H1 (cell line): ENCODE measurements at regions not wholly inside any gene's neighbourhood (a gene's known extent, or its start where the extent isn't known, plus 50 kb on each side); places are given as distances from the start of the nearest gene placed in this dataset.

Experiments
- CTCF ChIA-PET: fragments of 300-600 bp; sonication (Branson Sonifier 250); formaldehyde crosslinking; loops from one replicate; lab custom pipeline; 2021; ENCODE audit not compliant: partially characterized antibody; lab: Charles Lee
- POLR2A ChIA-PET: fragments of 300-600 bp; sonication (Branson Sonifier 250); formaldehyde crosslinking; loops from one replicate; lab custom pipeline; 2021; ENCODE audit warnings: inconsistent platforms; ENCODE audit not compliant: partially characterized antibody; lab: Charles Lee
- DNase-seq, 2 experiments: peaks; one replicate each; pipeline versions ENCODE4 v3.0.0 to v3.0.0-alpha.2; 2010 to 2022; ENCODE audit warnings: low spot score in 2 of 2, low read depth in 1 of 2, mixed read lengths in 1 of 2
- FAIRE-seq: peaks from 2 replicates; lab custom pipeline; 2011; peaks lifted over from hg19 to GRCh38; lab: Jason Lieb, UNC
- H2AFZ ChIP-seq: 2 replicates; pipeline ENCODE4 v1.8.1; 2012; ENCODE audit warnings: low read length, inconsistent platforms
- H2AK5ac ChIP-seq: 2 replicates; pipeline ENCODE4 v1.6.1; 2013; ENCODE audit warnings: low read depth, low read length
- H2BK120ac ChIP-seq: replicated peaks from 2 replicates; pipeline ENCODE3; 2013; ENCODE audit warnings: low read depth, low read length, inconsistent platforms
- H2BK12ac ChIP-seq: 2 replicates; pipeline ENCODE4 v1.6.1; 2013; ENCODE audit warnings: low read depth, low read length
- H2BK15ac ChIP-seq: 2 replicates; pipeline ENCODE4 v1.6.1; 2013; ENCODE audit warnings: low read length
- H2BK20ac ChIP-seq: 2 replicates; pipeline ENCODE4 v1.6.1; 2013; ENCODE audit warnings: low read length
- H2BK5ac ChIP-seq: 2 replicates; pipeline ENCODE4 v1.6.1; 2013; ENCODE audit warnings: low read depth, low read length
- H3K14ac ChIP-seq: 2 replicates; pipeline ENCODE4 v1.6.1; 2013; ENCODE audit warnings: inconsistent platforms; ENCODE audit not compliant: insufficient read length
- H3K18ac ChIP-seq: 2 replicates; pipeline ENCODE4 v1.6.1; 2013; ENCODE audit warnings: low read length; ENCODE audit errors: extremely low read depth
- H3K23ac ChIP-seq: 2 replicates; pipeline ENCODE4 v1.6.1; 2013; ENCODE audit warnings: inconsistent platforms; ENCODE audit not compliant: insufficient read length
- H3K23me2 ChIP-seq: 2 replicates; pipeline ENCODE4 v1.6.1; 2013; ENCODE audit warnings: low read depth, low read length
- H3K27ac ChIP-seq: 2 replicates; pipeline ENCODE4 v1.6.1; 2011; ENCODE audit warnings: low read depth, low read length, inconsistent platforms
- H3K27me3 ChIP-seq, 4 experiments: replicated peaks in 1 of 4; 1 replicate in 1 of 4; 2 replicates in 3 of 4; pipeline versions ENCODE4 v1.6.1 to v1.8.1; 2011 to 2013; ENCODE audit warnings: low read length in 3 of 4, mild to moderate bottlenecking in 3 of 4, inconsistent platforms in 2 of 4, mixed read lengths in 2 of 4, moderate library complexity in 1 of 4; ENCODE audit not compliant: control insufficient read depth in 3 of 4, insufficient read depth in 3 of 4; ENCODE audit errors: extremely low read depth in 1 of 4
- H3K36me3 ChIP-seq, 4 experiments: 2 replicates each; pipeline versions ENCODE4 v1.6.1 to v1.8.1; 2011 to 2013; ENCODE audit warnings: mild to moderate bottlenecking in 4 of 4, low read length in 3 of 4, moderate library complexity in 2 of 4, control low read depth in 1 of 4, inconsistent platforms in 1 of 4; ENCODE audit not compliant: insufficient read depth in 4 of 4, control insufficient read depth in 2 of 4
- H3K4ac ChIP-seq: replicated peaks from 2 replicates; pipeline ENCODE3; 2013; ENCODE audit warnings: low read length, low read depth, mixed read lengths, inconsistent platforms; ENCODE audit not compliant: insufficient read length
- H3K4me1 ChIP-seq, 4 experiments: replicated peaks in 1 of 4; 1 replicate in 1 of 4; 2 replicates in 3 of 4; pipeline versions ENCODE4 v1.6.1 to v1.8.1; 2011 to 2013; ENCODE audit warnings: low read length in 3 of 4, inconsistent platforms in 2 of 4, mixed read lengths in 1 of 4; ENCODE audit not compliant: insufficient read depth in 4 of 4, control insufficient read depth in 3 of 4
- H3K4me2 ChIP-seq, 2 experiments: 2 replicates each; pipeline versions ENCODE4 v1.6.1 to v1.8.1; 2011 to 2013; ENCODE audit warnings: low read depth in 2 of 2, low read length in 2 of 2, control low read depth in 1 of 2, inconsistent platforms in 1 of 2, mild to moderate bottlenecking in 1 of 2; ENCODE audit not compliant: insufficient read depth in 1 of 2
- H3K4me3 ChIP-seq, 4 experiments: fragments of 200-600, 300-600 bp in 1 of 4; sonication (generic), shearing (Covaris generic), sonication (Bioruptor Twin) in 1 of 4; 2 replicates each; pipeline versions ENCODE4 v1.5.1 to v1.8.1; 2011 to 2016; ENCODE audit warnings: low read length in 4 of 4, low read depth in 3 of 4, control low read depth in 2 of 4, inconsistent platforms in 2 of 4, mild to moderate bottlenecking in 2 of 4, mixed read lengths in 1 of 4, moderate library complexity in 1 of 4; ENCODE audit not compliant: insufficient read depth in 2 of 4; ENCODE audit errors: extremely low read depth in 1 of 4
- H3K56ac ChIP-seq: replicated peaks from 2 replicates; pipeline ENCODE3; 2013; ENCODE audit warnings: low read depth, mild to moderate bottlenecking, mixed read lengths, low read length, inconsistent platforms; ENCODE audit not compliant: insufficient read length
- H3K79me1 ChIP-seq: 2 replicates; pipeline ENCODE4 v1.6.1; 2013; ENCODE audit warnings: low read depth, low read length, control low read depth
- H3K79me2 ChIP-seq, 2 experiments: 2 replicates each; pipeline versions ENCODE4 v1.6.1 to v1.8.1; 2012 to 2013; ENCODE audit warnings: low read length in 2 of 2, mild to moderate bottlenecking in 2 of 2, inconsistent platforms in 1 of 2; ENCODE audit not compliant: insufficient read depth in 2 of 2, control insufficient read depth in 1 of 2
- H3K9ac ChIP-seq, 4 experiments: replicated peaks in 1 of 4; 1 replicate in 1 of 4; 2 replicates in 3 of 4; pipeline versions ENCODE4 v1.6.1 to v1.8.1; 2011 to 2013; ENCODE audit warnings: low read depth in 3 of 4, low read length in 3 of 4, control low read depth in 2 of 4, mild to moderate bottlenecking in 2 of 4, moderate library complexity in 2 of 4, inconsistent platforms in 1 of 4; ENCODE audit errors: extremely low read depth in 1 of 4
- H3K9me3 ChIP-seq, 2 experiments: 2 replicates each; pipeline versions ENCODE4 v1.6.1 to v1.8.1; 2012 to 2013; ENCODE audit warnings: mild to moderate bottlenecking in 2 of 2, moderate library complexity in 2 of 2, control low read depth in 1 of 2, inconsistent platforms in 1 of 2, low read depth in 1 of 2, low read length in 1 of 2, mixed read lengths in 1 of 2; ENCODE audit not compliant: insufficient read depth in 2 of 2
- H4K20me1 ChIP-seq, 2 experiments: replicated peaks in 1 of 2; 2 replicates each; pipeline versions ENCODE3 to v1.8.1; 2011 to 2013; ENCODE audit warnings: inconsistent platforms in 2 of 2, low read length in 2 of 2, mild to moderate bottlenecking in 1 of 2; ENCODE audit not compliant: insufficient read depth in 2 of 2, control insufficient read depth in 1 of 2
- H4K5ac ChIP-seq: 2 replicates; pipeline ENCODE4 v1.6.1; 2013; ENCODE audit warnings: low read length, low read depth, mixed read lengths, inconsistent platforms; ENCODE audit not compliant: insufficient read length
- H4K8ac ChIP-seq: 2 replicates; pipeline ENCODE4 v1.8.0; 2013; ENCODE audit warnings: mild to moderate bottlenecking, moderate library complexity, low read length, inconsistent platforms; ENCODE audit not compliant: insufficient read depth; ENCODE audit errors: extremely low read depth
- H4K91ac ChIP-seq: replicated peaks from 2 replicates; pipeline ENCODE3; 2013; ENCODE audit warnings: low read length, mixed read lengths, inconsistent platforms; ENCODE audit not compliant: insufficient read length
- CHD1 ChIP-seq: IDR thresholded peaks from 2 replicates; pipeline ENCODE4 v1.6.1; 2012; ENCODE audit warnings: low read depth, low read length, improper control_type of control experiment
- CTBP2 ChIP-seq: IDR thresholded peaks from 2 replicates; pipeline ENCODE4 v1.7.0; 2011; ENCODE audit warnings: borderline replicate concordance, mild to moderate bottlenecking, moderate library complexity, mixed read lengths, low read length; ENCODE audit not compliant: insufficient read depth, insufficient read length
- EZH2 ChIP-seq: fragments of 200-600 bp; sonication (generic); IDR thresholded peaks from 2 replicates; pipeline ENCODE4 v1.7.1; 2012; ENCODE audit warnings: low read depth, mild to moderate bottlenecking, moderate library complexity, low read length, inconsistent platforms; ENCODE audit not compliant: severe bottlenecking
- JUND ChIP-seq: IDR thresholded peaks from 2 replicates; pipeline ENCODE4 v1.6.1; 2011; ENCODE audit warnings: mild to moderate bottlenecking, improper control_type of control experiment, low read length
- MAFK ChIP-seq: IDR thresholded peaks from 2 replicates; pipeline ENCODE4 v1.6.1; 2012; ENCODE audit warnings: low read depth, mild to moderate bottlenecking, improper control_type of control experiment, low read length
- NANOG ChIP-seq: IDR thresholded peaks from 2 replicates; pipeline ENCODE4 v1.6.1; 2011; ENCODE audit warnings: low read length, low read depth, mild to moderate bottlenecking, inconsistent platforms; ENCODE audit not compliant: insufficient read depth, poor library complexity, severe bottlenecking
- POU5F1 ChIP-seq: IDR thresholded peaks from 2 replicates; pipeline ENCODE4 v1.6.1; 2011; ENCODE audit warnings: low read depth, mild to moderate bottlenecking, low read length, moderate library complexity
- RBBP5 ChIP-seq: IDR thresholded peaks from 2 replicates; pipeline ENCODE4 v1.7.1; 2012; ENCODE audit warnings: low read depth, mild to moderate bottlenecking, inconsistent platforms, low read length, moderate library complexity, borderline replicate concordance
- RFX5 ChIP-seq: IDR thresholded peaks from 2 replicates; pipeline ENCODE4 v1.6.1; 2011; ENCODE audit warnings: low read depth, low read length, improper control_type of control experiment, borderline replicate concordance
- SP4 ChIP-seq: IDR thresholded peaks from 2 replicates; pipeline ENCODE4 v1.6.1; 2012; ENCODE audit warnings: low read length, inconsistent platforms
- TAF7 ChIP-seq: optimal IDR thresholded peaks from 2 replicates; pipeline ENCODE3; 2011; ENCODE audit warnings: low read depth, mild to moderate bottlenecking, inconsistent platforms, low read length, moderate library complexity, borderline replicate concordance
- TCF12 ChIP-seq: IDR thresholded peaks from 2 replicates; pipeline ENCODE4 v1.6.1; 2011; ENCODE audit warnings: low read depth, mild to moderate bottlenecking, low read length
- YY1 ChIP-seq: IDR thresholded peaks from 2 replicates; pipeline ENCODE4 v1.6.1; 2011; ENCODE audit warnings: low read depth, mild to moderate bottlenecking, low read length
- WGBS, 2 experiments: shearing (Covaris generic) in 1 of 2; methylation state at CpG; one replicate each; pipeline versions ENCODE4 v1.1.6 to v1.1.7; 2013 to 2015; ENCODE audit warnings: low lambda C conversion rate in 2 of 2, mixed read lengths in 2 of 2, inconsistent platforms in 1 of 2, low coverage in 1 of 2, missing lambda C conversion rate in 1 of 2; ENCODE audit not compliant: insufficient replicate concordance in 2 of 2, insufficient coverage in 1 of 2, insufficient read length in 1 of 2; ENCODE audit errors: extremely low coverage in 1 of 2, missing lambda C conversion rate in 1 of 2; 5-methylcytosine and 5-hydroxymethylcytosine counted together

DNA sequence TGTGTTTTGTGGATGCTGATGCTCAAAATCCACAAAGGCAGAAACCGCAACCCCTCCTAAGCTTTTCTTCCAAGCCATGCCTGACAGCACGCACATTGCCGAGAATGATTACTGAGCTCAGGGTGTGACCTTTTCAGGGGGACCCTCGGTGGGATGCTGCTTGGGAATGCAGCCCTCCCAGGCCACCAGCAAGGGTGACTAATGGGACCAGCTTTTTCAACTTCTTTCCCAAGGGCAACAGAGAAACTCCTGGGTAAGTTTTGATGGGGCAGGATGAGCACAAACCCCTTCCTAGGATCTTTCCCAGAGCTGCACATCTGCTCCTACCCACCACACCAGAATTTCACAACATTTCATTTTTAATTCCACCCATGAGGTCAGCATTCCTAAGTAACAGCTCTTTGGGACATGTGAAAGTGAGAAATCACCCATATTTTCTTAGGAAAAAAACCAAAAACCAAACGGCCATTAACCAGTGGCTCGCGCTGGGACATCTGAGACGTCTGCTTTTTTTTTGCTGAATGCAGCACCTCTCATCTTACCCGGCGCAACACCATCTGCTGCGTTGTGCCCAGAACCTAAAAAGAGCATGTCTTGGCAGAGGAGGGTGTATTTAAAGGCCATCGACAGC, 119.0 kb downstream of the ARL4C start:
- Histone ChIP-seq H3K18ac (peak overlapping the region; percentile 79), H3K9ac (0 out of 7 replicates have a peak overlapping the region, but pooled peaks of 1 of the 4 experiments have one; percentile 40), H3K79me2 (no peaks in the 10 kb centered on the region), H3K27me3 (no peaks in the 10 kb centered on the region; a peak in 2 of 7 replicates), H3K4ac (no peak overlapping the region), H3K4me2 (no peak overlapping the region), H3K23ac (no peak overlapping the region), H4K8ac (no peak overlapping the region), H3K9me3 (no peaks in the 10 kb centered on the region), H4K5ac (peak overlapping the region; percentile 32), H3K4me3 (no peak overlapping the region), H2AK5ac (no peak overlapping the region), H3K23me2 (no peaks in the 10 kb centered on the region), H2AFZ (peak overlapping the region; percentile 55), H3K79me1 (no peaks in the 10 kb centered on the region), H4K20me1 (no peaks in the 10 kb centered on the region), H2BK20ac (0 out of 2 replicates have a peak overlapping the region, but pooled peaks have one; percentile 62), H3K56ac (no peak overlapping the region), H2BK15ac (no peak overlapping the region), H2BK120ac (no peak overlapping the region), H3K36me3 (no peaks in the 10 kb centered on the region), H3K4me1 (peaks cover 0 to 4% (median 2%) of the 10 kb centered on the region in 4 experiments; a peak in 2 of 7 replicates), H3K14ac (no peak overlapping the region), H4K91ac (no peak overlapping the region), H2BK5ac (peak overlapping the region; percentile 36; the same call in 1 of the 2 replicates), H2BK12ac (peak overlapping the region; percentile 77), H3K27ac (no peak overlapping the region)
- DNase-seq (no peak), FAIRE-seq (no peak)
- CTCF ChIA-PET = interaction anchor here (0.6 kb wide), 1 partner anchor 1788 kb away, joined by 4 read pairs; no protein-coding TSS in a partner anchor
- WGBS, 2 experiments = 87% methylated on average over 12 of the region's 12 CpGs; no CpG with 5 or more reads in 1 of the 2 experiments
- POLR2A ChIA-PET = interaction anchor here (0.6 to 1.0 kb wide), 2 partner anchors 9 to 211 kb away, joined by 4 to 6 read pairs; no protein-coding TSS in a partner anchor
- TF ChIP-seq EZH2 (no peak), JUND (no peak), CTBP2 (no peak), TAF7 (no peak), CHD1 (no peak), RFX5 (no peak), YY1 (no peak), POU5F1 (no peak), SP4 (no peak), RBBP5 (no peak), NANOG (no peak), MAFK (no peak), TCF12 (no peak)
